ENCODE measurements at regions not wholly inside any gene's neighbourhood (a gene's known extent, or its start where the extent isn't known, plus 50 kb on each side); places are given as distances from the start of the nearest gene placed in this dataset.

DNA sequence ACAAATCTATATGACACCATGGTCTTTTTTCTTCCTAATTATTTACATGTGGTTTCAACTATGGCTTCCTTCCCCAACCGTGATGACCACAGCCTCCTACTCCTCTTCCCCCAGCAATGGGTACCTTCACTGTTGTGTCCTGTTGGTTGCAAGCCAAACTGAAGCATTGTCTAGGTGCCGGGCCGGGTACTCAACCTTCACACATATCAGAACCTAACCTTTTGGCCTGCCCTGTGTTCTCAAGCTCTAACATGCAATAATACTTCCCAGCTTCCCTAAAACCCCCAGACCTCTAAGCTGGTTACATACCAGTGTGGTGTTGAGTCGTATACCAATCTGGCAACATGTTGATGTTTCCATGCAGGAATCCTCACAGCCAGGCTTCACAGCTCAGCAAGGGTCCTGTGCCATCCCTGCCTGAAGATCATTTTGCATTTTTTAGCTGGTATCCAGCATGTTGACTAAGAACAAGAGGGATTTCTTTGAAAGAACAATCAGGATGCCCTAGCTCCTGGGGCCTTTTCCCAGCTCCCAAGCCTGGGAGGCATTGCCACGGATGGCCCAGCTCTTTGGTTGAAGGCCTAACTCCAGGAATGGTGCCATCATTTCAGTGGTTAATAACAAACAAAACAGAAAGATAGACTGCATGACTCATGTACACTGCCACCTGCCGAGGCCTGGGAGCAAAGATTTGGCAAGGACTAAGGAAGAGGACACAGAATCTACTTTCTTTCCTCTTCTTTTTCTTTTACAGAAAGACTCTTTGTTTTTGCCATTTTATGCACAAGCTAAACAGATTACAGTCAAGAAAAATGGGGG is 373.7 kb upstream of the SALL1 start:
- FAIRE-seq, result no peak
- 3% methylated on average over 6 of the region's 6 CpGs for WGBS (ENCODE audit: low lambda C conversion rate)
- no TSS peak for BruUV-seq (replicated peaks)
- Histone ChIP-seq H2AFZ (ENCODE audit: low read length) (no peak overlapping the region), H3K27me3 (ENCODE audit: control insufficient read depth in 1 of 2, insufficient read depth in 2 of 2, low read length in 2 of 2) (no peaks in the 10 kb centered on the region; a peak in 1 of 5 replicates), H3K4me2 (ENCODE audit: low read depth, low read length) (no peak overlapping the region), H3K9ac (ENCODE audit: insufficient read depth, low read depth, low read length) (no peak overlapping the region), H3K9me3 (ENCODE audit: low read length) (peaks cover 7% of the 10 kb centered on the region; the same call in 1 of the 2 replicates), H3K4me3 (replicated peaks in 1 of 3; ENCODE audit: insufficient read depth in 1 of 3, low read depth in 2 of 3, low read length in 3 of 3) (no peak overlapping the region), H3K27ac (ENCODE audit: extremely low read length, insufficient read depth, low read length) (no peak overlapping the region), H3K79me2 (ENCODE audit: insufficient read depth, low read length) (no peaks in the 10 kb centered on the region), H3K4me1 (ENCODE audit: insufficient read depth, low read length) (no peaks in the 10 kb centered on the region), H4K20me1 (ENCODE audit: insufficient read depth, low read length) (no peaks in the 10 kb centered on the region), H3K36me3 (replicated peaks in 1 of 2; ENCODE audit: control insufficient read depth in 1 of 2, insufficient read depth in 2 of 2, low read length in 2 of 2) (no peaks in the 10 kb centered on the region)
- TF ChIP-seq, protein P1, sequence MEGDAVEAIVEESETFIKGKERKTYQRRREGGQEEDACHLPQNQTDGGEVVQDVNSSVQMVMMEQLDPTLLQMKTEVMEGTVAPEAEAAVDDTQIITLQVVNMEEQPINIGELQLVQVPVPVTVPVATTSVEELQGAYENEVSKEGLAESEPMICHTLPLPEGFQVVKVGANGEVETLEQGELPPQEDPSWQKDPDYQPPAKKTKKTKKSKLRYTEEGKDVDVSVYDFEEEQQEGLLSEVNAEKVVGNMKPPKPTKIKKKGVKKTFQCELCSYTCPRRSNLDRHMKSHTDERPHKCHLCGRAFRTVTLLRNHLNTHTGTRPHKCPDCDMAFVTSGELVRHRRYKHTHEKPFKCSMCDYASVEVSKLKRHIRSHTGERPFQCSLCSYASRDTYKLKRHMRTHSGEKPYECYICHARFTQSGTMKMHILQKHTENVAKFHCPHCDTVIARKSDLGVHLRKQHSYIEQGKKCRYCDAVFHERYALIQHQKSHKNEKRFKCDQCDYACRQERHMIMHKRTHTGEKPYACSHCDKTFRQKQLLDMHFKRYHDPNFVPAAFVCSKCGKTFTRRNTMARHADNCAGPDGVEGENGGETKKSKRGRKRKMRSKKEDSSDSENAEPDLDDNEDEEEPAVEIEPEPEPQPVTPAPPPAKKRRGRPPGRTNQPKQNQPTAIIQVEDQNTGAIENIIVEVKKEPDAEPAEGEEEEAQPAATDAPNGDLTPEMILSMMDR (CRISPR knock-in tag; IDR thresholded peaks at IDR 0.05), result peak; percentile 43
- TF ChIP-seq ZNF652 (CRISPR knock-in tag; IDR thresholded peaks at IDR 0.05; ENCODE audit: borderline replicate concordance, low read depth) (peak; percentile 66; the same call in 1 of the 2 replicates), STAG1 (CRISPR knock-in tag; IDR thresholded peaks at IDR 0.05) (peak; percentile 49), EZH2 (conservative IDR thresholded peaks at IDR 0.05; ENCODE audit: low read depth, low read length) (no peak), FOSL2 (CRISPR knock-in tag; IDR thresholded peaks at IDR 0.05) (0 out of 2 replicates have a peak, but pooled peaks have one; percentile 24), ZNF543 (CRISPR knock-in tag; IDR thresholded peaks at IDR 0.05) (no peak), SMC3 (IDR thresholded peaks at IDR 0.05; ENCODE audit: low read length) (peak; percentile 9; the same call in 1 of the 2 replicates)
- CTCF ChIA-PET (ENCODE audit: low intra/inter-chr PET ratio, low total read pairs), result no interaction called here
- ATAC-seq, result peak; percentile 53; the same call in 2 of the 3 replicates
- intact Hi-C loops (cut with micrococcal nuclease; ENCODE audit: unreplicated experiment), result no loop called here
- in situ Hi-C loops (cut with HindIII; ENCODE audit: extremely low pct_ligation_motif_present, low pct_unique_long_range_greater_than_20kb), result no loop called here
- no peak for DNase-seq (ENCODE audit: low spot score)
- POLR2A ChIA-PET, result no interaction called here
